Amniotic epithelial cell (primary cell): ENCODE measurements at regions not wholly inside any gene's neighbourhood (a gene's known extent, or its start where the extent isn't known, plus 50 kb on each side); places are given as distances from the start of the nearest gene placed in this dataset.
A peak's percentile ranks its signal among the peaks of the same experiment; 100 is the strongest.
"Not testable (repeated sequence)": the region's sequence is repeated elsewhere in the genome, so short reads cannot be mapped to it uniquely, and the experiment has no call there.

Source experiments
- DNase-seq: peaks from one replicate; pipeline ENCODE4 v3.0.0-alpha.2; 2010; ENCODE audit warnings: low read depth

GRCh38 chr20:43837856-43838702 lies 76.6 kb upstream of the TOX2 start:
- no peak for DNase-seq

- DNase-seq, result no peak
Observed at GRCh38 chr20:43836790-43837189, 77.9 kb upstream of the TOX2 start.

GRCh38 chr20:43835944-43836508 lies 78.6 kb upstream of the TOX2 start:
- no peak for DNase-seq

- DNase-seq, result no peak
Observed at GRCh38 chr20:43833511-43834395, 80.9 kb upstream of the TOX2 start.

- DNase-seq, result no peak
Observed at GRCh38 chr20:43832961-43833360, 81.7 kb upstream of the TOX2 start.

GRCh38 chr20:43832096-43832816 lies 82.4 kb upstream of the TOX2 start:
- no peak for DNase-seq

GRCh38 chr20:43831481-43832065 lies 83.1 kb upstream of the TOX2 start:
- no peak for DNase-seq

- DNase-seq, result no peak
Observed at GRCh38 chr20:43830883-43831282, 83.8 kb upstream of the TOX2 start.

GRCh38 chr20:43829951-43830690 lies 84.5 kb upstream of the TOX2 start:
- no peak for DNase-seq

- no peak for DNase-seq
Observed at GRCh38 chr20:43827940-43828562, 86.6 kb upstream of the TOX2 start.

GRCh38 chr20:43826943-43827342 lies 87.7 kb upstream of the TOX2 start:
- not testable (repeated sequence) for DNase-seq

- no peak for DNase-seq
Observed at GRCh38 chr20:43825581-43825980, 89.1 kb upstream of the TOX2 start.

GRCh38 chr20:43825051-43825402 lies 89.6 kb upstream of the TOX2 start:
- DNase-seq, result no peak

- peak; percentile 55 for DNase-seq
Observed at GRCh38 chr20:43824309-43825050, 90.2 kb upstream of the TOX2 start.

GRCh38 chr20:43821795-43822194 lies 92.9 kb upstream of the TOX2 start:
- peak; percentile 60 for DNase-seq

- no peak for DNase-seq
Observed at GRCh38 chr20:43820731-43821330, 93.8 kb upstream of the TOX2 start.

GRCh38 chr20:43812216-43812615 lies 85.4 kb upstream of the GTSF1L start:
- DNase-seq, result peak; percentile 15

- DNase-seq, result peak; percentile 21
Observed at GRCh38 chr20:43809206-43809819, 82.5 kb upstream of the GTSF1L start.

GRCh38 chr20:43804781-43805180 lies 78.0 kb upstream of the GTSF1L start:
- DNase-seq, result no peak
